ENCODE measurements at regions not wholly inside any gene's neighbourhood (a gene's known extent, or its start where the extent isn't known, plus 50 kb on each side); places are given as distances from the start of the nearest gene placed in this dataset.

GRCh38 chr2:81767187-81767912 is 1462.8 kb upstream of the LRRTM1 start:
- Histone ChIP-seq H3K9me3 (no peaks in the 10 kb centered on the region), H3K27ac (no peak overlapping the region), H3K4me3 (no peak overlapping the region), H3K36me3 (replicated peaks in 1 of 2; ENCODE audit: insufficient read depth in 1 of 2, low read depth in 2 of 2) (no peaks in the 10 kb centered on the region), H3K27me3 (no peaks in the 10 kb centered on the region), H3K4me1 (no peaks in the 10 kb centered on the region)
- DNase-seq = no peak
- TF ChIP-seq POLR2A (IDR thresholded peaks at IDR 0.05) (no peak), CTCF (IDR thresholded peaks at IDR 0.05) (no peak)
- intact Hi-C loops (cut with DNase I) = no loop called here
- no peak for ATAC-seq
- 46 to 55% methylated on average over 5 of the region's 5 CpGs for WGBS, 2 donors

DNA sequence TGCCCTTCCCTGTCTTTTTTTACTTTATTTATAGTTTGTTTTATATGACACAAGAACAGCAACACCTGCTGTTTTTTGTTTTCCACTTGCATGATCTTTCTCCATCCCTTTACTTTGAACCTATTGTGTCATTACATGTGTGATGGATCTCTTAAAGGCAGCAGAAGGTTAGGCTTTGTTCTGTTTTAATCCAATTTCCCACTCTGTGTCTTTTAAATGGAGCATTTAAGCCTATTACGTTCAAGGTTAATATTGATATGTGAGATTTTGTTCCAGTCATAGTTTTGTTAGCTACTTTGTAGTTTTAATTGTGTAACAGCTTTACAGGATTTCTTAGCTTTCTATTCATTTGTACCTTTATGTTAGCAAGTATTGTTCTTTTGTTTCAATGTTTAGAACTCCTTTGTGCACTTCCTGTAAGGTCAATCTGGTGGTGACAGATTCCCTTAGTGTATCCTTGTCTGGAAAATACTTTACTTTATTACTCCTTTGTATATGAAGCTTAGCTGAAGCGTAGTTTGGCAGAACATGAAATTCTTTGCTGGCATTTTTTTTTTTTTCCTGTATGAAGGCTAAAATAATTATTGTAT is 1443.0 kb upstream of the LRRTM1 start:
- H3K27ac ChIP-seq = no peak overlapping the region
- no peaks in the 10 kb centered on the region for H3K9me3 ChIP-seq
- no peaks in the 10 kb centered on the region for H3K36me3 ChIP-seq (replicated peaks in 1 of 2; ENCODE audit: insufficient read depth in 1 of 2, low read depth in 2 of 2)
- DNase-seq (no peak), ATAC-seq (no peak)
- TF ChIP-seq POLR2A (IDR thresholded peaks at IDR 0.05) (no peak), CTCF (IDR thresholded peaks at IDR 0.05) (no peak)
- intact Hi-C loops (cut with DNase I) = no loop called here
- WGBS, 2 donors = 60 to 65% methylated on average over 2 of the region's 2 CpGs
- no peaks in the 10 kb centered on the region for H3K27me3 ChIP-seq
- H3K4me1 ChIP-seq = no peaks in the 10 kb centered on the region
- no peak overlapping the region for H3K4me3 ChIP-seq

DNA sequence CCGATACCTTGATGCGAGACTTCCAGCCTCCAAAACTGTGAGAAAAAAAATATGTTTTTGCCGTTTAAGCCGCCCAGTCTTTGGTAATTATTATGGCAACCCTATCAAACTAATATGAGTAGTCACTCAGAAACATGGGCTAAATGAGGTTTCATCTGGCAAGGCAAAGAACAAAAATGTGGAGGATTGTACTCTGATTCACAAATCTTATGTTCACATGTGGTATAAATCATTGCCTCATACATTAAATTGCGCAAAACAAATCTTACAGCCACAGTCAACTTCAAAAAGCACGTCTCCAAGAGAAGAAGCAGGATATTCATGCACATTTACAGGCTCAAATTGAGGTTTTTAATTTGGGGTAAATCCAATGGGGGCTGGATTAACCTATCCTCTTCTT is 1435.4 kb upstream of the LRRTM1 start:
- H3K27ac ChIP-seq = no peak overlapping the region
- TF ChIP-seq CTCF (IDR thresholded peaks at IDR 0.05) = no peak
- no peak for TF ChIP-seq POLR2A (IDR thresholded peaks at IDR 0.05)
- no peaks in the 10 kb centered on the region for H3K27me3 ChIP-seq
- no peaks in the 10 kb centered on the region for H3K4me1 ChIP-seq
- H3K9me3 ChIP-seq = no peaks in the 10 kb centered on the region
- intact Hi-C loops (cut with DNase I) = no loop called here
- H3K4me3 ChIP-seq = no peak overlapping the region
- H3K36me3 ChIP-seq (replicated peaks in 1 of 2; ENCODE audit: insufficient read depth in 1 of 2, low read depth in 2 of 2) = no peaks in the 10 kb centered on the region
- WGBS, 2 donors = 71 to 84% methylated on average over 6 of the region's 6 CpGs
- DNase-seq (no peak), ATAC-seq (no peak)

GRCh38 chr2:81734981-81735380 is 1430.4 kb upstream of the LRRTM1 start:
- ATAC-seq (no peak), DNase-seq (no peak)
- intact Hi-C loops (cut with DNase I) = no loop called here
- H3K9me3 ChIP-seq = no peaks in the 10 kb centered on the region
- TF ChIP-seq POLR2A (IDR thresholded peaks at IDR 0.05) (no peak), CTCF (IDR thresholded peaks at IDR 0.05) (no peak)
- WGBS, 2 donors = 73 to 87% methylated on average over 1 of the region's 1 CpG
- no peaks in the 10 kb centered on the region for H3K4me1 ChIP-seq
- H3K36me3 ChIP-seq (replicated peaks in 1 of 2; ENCODE audit: insufficient read depth in 1 of 2, low read depth in 2 of 2) = no peaks in the 10 kb centered on the region
- H3K27me3 ChIP-seq = no peaks in the 10 kb centered on the region
- H3K4me3 ChIP-seq = no peak overlapping the region
- no peak overlapping the region for H3K27ac ChIP-seq

- intact Hi-C loops (cut with DNase I) = no loop called here
- Histone ChIP-seq H3K36me3 (replicated peaks in 1 of 2; ENCODE audit: insufficient read depth in 1 of 2, low read depth in 2 of 2) (no peaks in the 10 kb centered on the region), H3K4me1 (no peaks in the 10 kb centered on the region), H3K4me3 (no peak overlapping the region), H3K27ac (no peak overlapping the region), H3K27me3 (no peaks in the 10 kb centered on the region), H3K9me3 (no peaks in the 10 kb centered on the region)
- TF ChIP-seq POLR2A (IDR thresholded peaks at IDR 0.05) = no peak
- DNase-seq = no peak
- WGBS, 2 donors = 27 to 42% methylated on average over 2 of the region's 2 CpGs
- ATAC-seq = no peak
Measured at GRCh38 chr2:81714817-81715216, 1410.3 kb upstream of the LRRTM1 start.

All from body of pancreas (tissue), 4 donors.